GM12875 (cell line): ENCODE measurements at regions not wholly inside any gene's neighbourhood (a gene's known extent, or its start where the extent isn't known, plus 50 kb on each side); places are given as distances from the start of the nearest gene placed in this dataset.

Source experiments
- H3K4me3 ChIP-seq: one replicate; pipeline ENCODE4 v1.5.1; 2011; ENCODE audit warnings: low read depth, low read length, control low read depth
- TF ChIP-seq, protein P1 (sequence below): IDR thresholded peaks from 2 replicates; pipeline ENCODE4 v1.5.1; 2011; ENCODE audit warnings: low read depth, mild to moderate bottlenecking, control low read depth, inconsistent platforms, low read length, moderate library complexity, borderline replicate concordance; ENCODE audit not compliant: insufficient read depth

GRCh38 chr10:80871083-80871482 is 333.4 kb downstream of the SH2D4B start:
- TF ChIP-seq, protein P1, sequence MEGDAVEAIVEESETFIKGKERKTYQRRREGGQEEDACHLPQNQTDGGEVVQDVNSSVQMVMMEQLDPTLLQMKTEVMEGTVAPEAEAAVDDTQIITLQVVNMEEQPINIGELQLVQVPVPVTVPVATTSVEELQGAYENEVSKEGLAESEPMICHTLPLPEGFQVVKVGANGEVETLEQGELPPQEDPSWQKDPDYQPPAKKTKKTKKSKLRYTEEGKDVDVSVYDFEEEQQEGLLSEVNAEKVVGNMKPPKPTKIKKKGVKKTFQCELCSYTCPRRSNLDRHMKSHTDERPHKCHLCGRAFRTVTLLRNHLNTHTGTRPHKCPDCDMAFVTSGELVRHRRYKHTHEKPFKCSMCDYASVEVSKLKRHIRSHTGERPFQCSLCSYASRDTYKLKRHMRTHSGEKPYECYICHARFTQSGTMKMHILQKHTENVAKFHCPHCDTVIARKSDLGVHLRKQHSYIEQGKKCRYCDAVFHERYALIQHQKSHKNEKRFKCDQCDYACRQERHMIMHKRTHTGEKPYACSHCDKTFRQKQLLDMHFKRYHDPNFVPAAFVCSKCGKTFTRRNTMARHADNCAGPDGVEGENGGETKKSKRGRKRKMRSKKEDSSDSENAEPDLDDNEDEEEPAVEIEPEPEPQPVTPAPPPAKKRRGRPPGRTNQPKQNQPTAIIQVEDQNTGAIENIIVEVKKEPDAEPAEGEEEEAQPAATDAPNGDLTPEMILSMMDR, result no peak
- no peak overlapping the region for H3K4me3 ChIP-seq

DNA sequence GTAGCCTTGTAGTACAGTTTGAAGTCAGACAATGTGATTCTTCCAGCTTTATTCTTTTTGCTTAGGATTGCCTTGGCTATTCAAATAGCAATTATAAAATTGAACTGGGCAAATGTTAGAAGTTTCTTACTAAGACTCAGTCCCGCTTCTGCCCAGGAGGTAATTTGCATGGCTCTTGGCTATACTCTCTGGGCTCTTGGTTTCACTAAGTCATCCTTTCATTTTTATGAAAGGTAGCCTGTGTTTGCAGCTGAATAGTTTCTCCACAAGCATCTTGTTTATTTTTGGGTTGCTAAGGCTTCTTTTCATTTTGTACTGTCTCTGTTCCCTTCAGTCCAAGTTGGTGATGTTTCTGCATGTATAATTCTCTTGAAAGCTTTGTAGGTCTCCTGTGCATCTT is 340.6 kb downstream of the SH2D4B start:
- TF ChIP-seq, protein P1, result no peak

GRCh38 chr10:80890146-80890545 is 352.4 kb downstream of the SH2D4B start:
- H3K4me3 ChIP-seq, result no peak overlapping the region
- TF ChIP-seq, protein P1, result no peak

More for the DNA sequence above, 340.6 kb downstream of the SH2D4B start:
- H3K4me3 ChIP-seq, result no peak overlapping the region

GRCh38 chr10:80893256-80893655 is 355.6 kb downstream of the SH2D4B start:
- TF ChIP-seq, protein P1, result no peak
- H3K4me3 ChIP-seq, result no peak overlapping the region

GRCh38 chr10:80894311-80894791 is 356.6 kb downstream of the SH2D4B start:
- TF ChIP-seq, protein P1, result no peak
- H3K4me3 ChIP-seq, result no peak overlapping the region

DNA sequence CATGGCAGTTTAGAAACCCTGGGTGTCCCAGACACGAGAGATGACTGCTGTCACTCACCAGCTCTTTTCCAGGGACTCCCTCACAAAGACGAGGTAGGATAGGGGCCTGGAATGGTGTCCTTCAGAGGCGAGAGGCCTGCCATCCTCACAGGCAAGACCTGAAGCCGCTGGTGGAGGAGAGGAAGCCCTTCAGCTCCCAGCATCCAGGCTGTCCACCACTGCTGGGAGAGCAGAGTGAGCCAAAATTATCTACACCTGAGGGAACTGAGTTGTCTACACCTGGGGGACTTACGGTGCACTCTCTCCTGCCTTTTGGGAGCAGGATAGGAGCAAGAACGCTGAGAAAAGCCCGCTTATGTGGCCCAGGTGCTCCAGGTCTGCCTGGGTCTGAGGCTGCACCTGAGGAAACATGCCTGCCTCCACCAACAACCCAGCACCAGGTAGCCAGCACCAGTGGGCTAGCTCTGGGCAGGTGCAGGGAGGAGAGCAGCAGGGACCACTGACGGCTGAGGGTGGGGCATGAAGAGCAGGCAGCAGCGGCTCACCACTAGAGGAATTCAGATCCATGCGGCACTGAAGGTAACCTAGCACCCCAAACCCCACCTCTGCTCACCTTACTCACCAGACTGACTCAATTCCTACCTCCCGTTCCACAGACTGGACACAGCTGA is 357.2 kb downstream of the SH2D4B start:
- no peak overlapping the region for H3K4me3 ChIP-seq
- TF ChIP-seq, protein P1, result no peak

GRCh38 chr10:80896076-80896475 is 358.4 kb downstream of the SH2D4B start:
- no peak overlapping the region for H3K4me3 ChIP-seq
- TF ChIP-seq, protein P1, result no peak
